Endometrium (tissue), 2 donors: ENCODE measurements at regions not wholly inside any gene's neighbourhood (a gene's known extent, or its start where the extent isn't known, plus 50 kb on each side); places are given as distances from the start of the nearest gene placed in this dataset.
"Not testable (repeated sequence)": the region's sequence is repeated elsewhere in the genome, so short reads cannot be mapped to it uniquely, and the experiment has no call there.

ENCODE experiments used
- FAIRE-seq: peaks from 2 replicates; lab custom pipeline; 2012; peaks lifted over from hg19 to GRCh38; lab: Jason Lieb, UNC
- donor health status: control.
- donor health status: control.

DNA sequence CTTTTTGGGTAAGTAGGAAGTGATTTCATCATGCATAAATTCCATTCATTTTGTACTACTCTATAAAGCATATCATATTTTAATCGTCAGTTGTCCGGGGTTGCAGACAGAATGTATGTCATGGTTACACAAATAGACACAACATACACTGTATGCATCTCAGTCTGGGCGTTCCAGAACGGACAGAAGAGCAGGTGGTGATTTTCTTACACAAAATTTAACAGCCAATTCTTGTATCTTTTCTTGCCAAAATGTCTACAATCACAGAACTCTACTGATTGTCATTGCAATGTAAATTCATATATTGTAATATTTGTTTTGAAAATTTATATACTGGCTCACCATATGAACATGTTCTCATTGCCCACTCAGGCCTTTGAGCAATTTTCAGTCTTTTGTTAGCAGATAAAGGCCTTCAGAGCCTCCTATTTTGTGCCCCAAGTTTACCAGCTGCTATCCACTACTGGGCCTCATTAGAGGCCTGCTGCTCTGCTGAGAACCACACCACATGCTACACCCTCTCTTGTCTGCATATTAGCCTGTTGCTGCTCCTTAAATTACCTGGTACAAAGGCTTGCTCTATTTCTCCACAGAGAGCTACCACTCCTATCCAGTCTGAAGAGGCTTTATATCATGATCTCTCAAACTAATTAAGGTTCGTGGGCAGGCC, 61.5 kb downstream of the PRDM13 start:
- FAIRE-seq: no peak

DNA sequence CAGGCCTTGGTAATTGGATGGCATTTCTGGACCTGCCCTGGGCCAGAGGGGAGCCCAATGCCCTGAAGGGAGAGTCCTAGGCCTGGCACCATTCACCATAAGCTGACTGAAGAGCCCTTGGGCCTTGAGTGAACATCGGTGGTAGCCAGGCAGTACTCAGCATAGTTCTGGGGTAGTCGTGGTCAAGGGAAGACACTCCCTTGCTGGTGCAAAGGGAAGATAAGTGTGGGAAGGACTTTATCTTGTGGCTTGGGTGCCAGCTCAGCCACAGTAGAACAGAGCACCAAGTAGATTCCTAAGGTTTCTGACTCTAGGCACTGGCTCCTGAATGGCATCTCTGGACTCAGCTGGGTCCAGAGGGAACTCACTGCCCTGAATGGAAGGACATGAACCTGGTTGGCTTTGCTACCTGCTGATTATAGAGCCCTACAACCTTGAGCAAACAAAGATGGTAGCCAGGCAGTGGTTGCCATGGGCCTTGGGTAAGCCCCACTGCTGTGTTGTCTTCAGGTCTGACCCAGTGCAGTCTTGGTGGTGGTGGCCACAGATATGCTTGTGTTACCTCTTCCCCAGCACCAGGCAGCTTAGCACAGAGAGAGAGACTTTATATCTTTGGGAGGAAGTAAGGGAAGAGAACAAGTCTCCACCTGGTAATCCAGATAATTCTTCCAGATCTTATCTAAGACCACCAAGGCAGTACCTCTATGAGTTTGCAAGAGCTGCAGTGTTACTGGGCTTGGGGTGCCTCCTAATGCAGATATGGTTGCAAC, 83.5 kb downstream of the PRDM13 start:
- FAIRE-seq: no peak

- not testable (repeated sequence) for FAIRE-seq
These were observed 95.7 kb downstream of the PRDM13 start for GRCh38 chr6:99702287-99702686.

- no peak for FAIRE-seq
These were observed 102.4 kb downstream of the PRDM13 start for GRCh38 chr6:99709062-99709461.

DNA sequence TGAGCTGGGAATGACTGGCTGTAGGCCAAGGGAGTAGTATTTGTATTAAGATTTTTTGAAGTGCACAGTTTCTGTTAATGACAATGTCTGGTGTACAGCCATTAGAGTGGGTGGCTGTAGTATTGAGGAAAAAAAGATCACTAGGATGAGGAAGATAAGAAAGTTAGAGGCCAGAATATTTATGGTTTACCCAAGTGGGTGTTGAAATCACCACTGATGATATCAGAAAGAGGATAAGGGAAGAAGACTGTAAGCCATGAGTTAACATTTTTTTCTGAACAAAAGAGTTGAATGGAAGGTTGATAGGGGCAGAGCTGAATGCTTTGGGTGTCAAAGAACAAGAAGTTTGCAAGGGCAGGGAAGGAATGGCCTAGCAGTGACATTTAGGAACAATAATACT, 104.7 kb downstream of the PRDM13 start:
- no peak for FAIRE-seq

DNA sequence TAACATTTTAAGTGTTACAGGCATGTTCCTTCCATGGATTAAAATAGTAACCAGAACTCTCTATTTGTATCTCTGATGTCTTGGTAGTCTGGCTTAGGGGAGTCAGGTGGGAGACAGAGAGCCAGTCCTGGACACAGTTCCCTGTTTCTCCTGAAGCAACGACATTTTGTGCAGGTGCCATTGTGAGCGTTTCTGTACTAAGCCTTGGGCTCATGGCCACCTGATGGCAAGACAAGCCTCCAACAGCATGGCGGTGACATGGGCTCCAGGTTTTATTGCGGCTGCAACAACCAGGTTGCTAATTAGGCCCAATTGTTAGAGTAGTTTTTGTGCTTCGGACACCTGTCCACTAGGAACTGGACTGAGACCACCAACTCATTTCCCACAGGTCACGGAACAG, 105.3 kb downstream of the PRDM13 start:
- no peak for FAIRE-seq

GRCh38 chr6:99712519-99712918, 105.9 kb downstream of the PRDM13 start:
- FAIRE-seq: no peak

GRCh38 chr6:99722043-99722442, 115.4 kb downstream of the PRDM13 start:
- FAIRE-seq: not testable (repeated sequence)

GRCh38 chr6:99730237-99730636, 123.6 kb downstream of the PRDM13 start:
- not testable (repeated sequence) for FAIRE-seq

- FAIRE-seq: no peak
These were observed 129.7 kb downstream of the PRDM13 start for GRCh38 chr6:99736302-99736701.

DNA sequence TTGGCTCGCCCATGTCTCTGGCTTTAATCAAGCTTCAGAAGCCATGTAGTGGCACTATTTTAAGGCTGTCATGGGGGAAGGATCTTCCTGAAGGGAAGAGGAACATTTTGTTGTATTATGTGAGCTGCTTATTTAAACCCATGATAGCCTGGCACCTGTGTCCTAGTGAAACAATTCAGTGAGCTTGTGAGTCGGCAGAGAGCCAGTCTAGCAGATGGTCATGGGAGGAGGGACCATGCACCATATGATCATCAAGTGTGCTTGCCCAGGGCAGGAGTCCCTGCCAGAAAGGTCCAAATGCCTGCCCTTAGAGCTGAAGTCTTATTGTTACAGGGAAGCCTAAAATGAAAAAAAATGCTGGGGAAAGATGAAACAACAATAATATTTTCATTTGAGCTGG, 132.9 kb downstream of the PRDM13 start:
- no peak for FAIRE-seq

- FAIRE-seq: no peak
These were observed 134.5 kb downstream of the PRDM13 start for GRCh38 chr6:99741092-99741491.

DNA sequence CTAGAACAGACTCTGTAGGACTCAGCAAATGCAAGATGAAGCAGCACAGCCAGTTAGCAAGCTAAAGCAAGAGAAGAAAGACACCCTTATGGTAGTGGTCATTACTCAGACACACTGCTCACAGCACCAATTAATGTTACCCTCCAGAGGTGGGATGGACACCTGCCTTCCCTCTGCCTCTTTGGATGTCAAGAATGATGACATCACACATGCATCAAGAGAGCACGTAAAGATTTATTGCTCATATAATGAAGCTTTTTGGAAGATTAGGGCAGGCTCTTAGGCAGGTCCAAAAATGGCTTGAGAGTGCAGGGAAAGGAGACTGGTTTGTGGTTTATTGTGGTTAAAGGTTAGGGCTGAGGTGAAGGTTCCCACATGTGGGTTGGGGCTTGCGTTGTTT, 137.0 kb downstream of the PRDM13 start:
- FAIRE-seq: no peak

DNA sequence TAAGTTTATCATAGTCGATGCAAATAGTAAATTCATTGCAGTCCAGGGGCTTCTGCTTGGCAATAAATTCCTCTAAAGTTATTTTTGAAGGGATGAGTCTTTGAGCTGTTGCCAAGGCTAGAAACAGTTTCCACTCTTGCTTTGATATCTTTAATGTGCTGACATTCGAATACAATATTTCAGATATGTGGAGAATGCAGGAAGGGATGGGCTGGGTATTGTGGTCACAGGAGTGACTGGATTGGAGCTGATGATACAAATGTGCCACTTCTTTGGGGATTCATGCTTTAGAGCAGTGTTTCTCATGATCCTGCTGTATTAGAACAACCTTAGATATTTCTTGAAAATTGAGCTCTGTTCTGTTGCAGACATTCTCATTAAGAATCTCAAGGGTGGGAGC, 139.0 kb downstream of the PRDM13 start:
- FAIRE-seq: no peak

GRCh38 chr6:99746261-99746895, 139.7 kb downstream of the PRDM13 start:
- peak; percentile 48 for FAIRE-seq

- FAIRE-seq: no peak
These were observed 155.1 kb downstream of the PRDM13 start for GRCh38 chr6:99761711-99762110.

DNA sequence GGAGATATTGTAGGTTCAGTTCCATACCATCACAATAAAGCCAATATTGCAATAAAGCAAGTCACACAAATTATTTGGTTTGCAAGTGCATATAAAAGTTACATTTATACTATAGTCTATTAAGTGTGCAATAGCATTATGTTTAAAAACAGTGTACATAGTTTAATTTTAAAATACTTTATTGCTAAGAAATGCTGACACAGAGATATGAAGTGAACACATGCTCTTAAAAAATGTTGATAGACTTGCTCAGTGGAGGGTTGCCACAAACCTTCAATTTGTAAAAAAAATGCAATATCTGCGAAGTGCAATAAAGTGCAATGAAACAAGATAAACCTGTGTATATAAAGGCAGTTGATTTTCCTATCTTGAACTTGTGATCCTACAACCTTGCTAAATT, 161.5 kb downstream of the PRDM13 start:
- FAIRE-seq: no peak

GRCh38 chr6:99779631-99780555, 173.3 kb downstream of the PRDM13 start:
- no peak for FAIRE-seq

- no peak for FAIRE-seq
These were observed 173.9 kb downstream of the PRDM13 start for GRCh38 chr6:99780556-99780885.

DNA sequence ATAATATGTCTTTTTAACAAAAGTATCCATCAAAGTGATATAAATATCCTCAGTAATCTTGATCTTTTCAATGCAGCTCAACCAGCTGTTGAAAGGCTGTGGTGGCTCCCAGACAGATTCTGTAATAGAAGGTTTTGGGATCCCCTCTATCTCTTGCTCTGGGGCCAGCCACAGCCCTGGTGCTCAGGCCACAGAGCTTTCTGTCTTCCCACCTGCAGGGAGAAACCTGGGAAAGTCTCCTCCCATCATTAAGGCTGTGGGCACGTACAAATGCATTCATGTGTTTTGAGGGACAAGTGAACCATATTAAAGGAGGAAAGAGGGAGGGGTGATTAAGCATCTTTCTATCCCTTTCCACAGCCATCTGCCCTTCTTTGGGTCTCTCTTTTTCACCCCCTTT, 183.1 kb downstream of the PRDM13 start:
- FAIRE-seq: no peak

DNA sequence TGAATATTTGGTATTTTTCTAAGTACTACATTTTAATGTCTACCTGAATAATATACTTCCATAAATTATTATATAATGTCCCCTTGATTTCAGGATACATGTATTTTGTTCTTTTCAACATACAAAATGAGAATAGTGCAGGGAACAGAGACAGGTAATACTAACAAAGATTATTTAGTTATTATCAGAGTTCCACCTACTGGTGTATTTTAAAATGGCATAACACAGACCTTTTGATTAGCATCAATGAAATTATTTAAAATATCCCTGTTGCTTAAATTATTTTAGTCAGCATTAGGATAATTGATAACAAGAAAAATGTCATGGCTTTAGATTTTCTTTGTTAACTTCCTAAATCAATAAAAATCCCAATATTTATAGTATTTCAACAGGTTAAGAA, 184.0 kb downstream of the PRDM13 start:
- FAIRE-seq: peak; percentile 35

DNA sequence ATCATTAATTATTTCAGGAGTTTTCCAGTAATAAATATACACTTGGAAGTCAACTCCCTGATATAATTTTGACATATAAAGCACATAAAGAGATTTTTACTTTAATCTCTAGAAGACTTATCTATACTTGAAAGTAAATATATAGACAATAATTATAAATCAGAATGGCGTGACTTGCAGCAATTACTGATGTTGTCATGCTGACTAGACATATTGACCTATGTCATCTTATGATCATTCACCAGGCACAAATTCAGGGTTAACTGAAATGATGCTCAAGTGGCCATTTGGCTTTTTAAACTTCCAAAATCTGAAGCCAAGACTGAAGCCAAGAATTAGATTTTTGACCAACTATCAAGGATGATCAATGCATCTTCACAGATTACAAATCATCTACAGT, 192.2 kb downstream of the MCHR2 start:
- FAIRE-seq: no peak
